Iris pigment epithelial cell (primary cell): ENCODE measurements at regions not wholly inside any gene's neighbourhood (a gene's known extent, or its start where the extent isn't known, plus 50 kb on each side); places are given as distances from the start of the nearest gene placed in this dataset.

Experiments
- DNase-seq: peaks from one replicate; pipeline ENCODE4 v3.0.0-alpha.2; 2011; ENCODE audit warnings: low read depth

- DNase-seq = peak; percentile 39
Measured at GRCh38 chr2:213202011-213202410, 50.6 kb upstream of the IKZF2 start.

- DNase-seq = no peak
Measured at GRCh38 chr2:213205944-213206343, 54.5 kb upstream of the IKZF2 start.

- no peak for DNase-seq
Measured at GRCh38 chr2:213213186-213213585, 61.8 kb upstream of the IKZF2 start.

GRCh38 chr2:213214209-213214608, 62.8 kb upstream of the IKZF2 start:
- DNase-seq = no peak

GRCh38 chr2:213216461-213216860, 65.0 kb upstream of the IKZF2 start:
- peak; percentile 99 for DNase-seq

GRCh38 chr2:213219816-213220215, 64.4 kb upstream of the SPAG16 start:
- peak; percentile 86 for DNase-seq

GRCh38 chr2:213220967-213221603, 63.2 kb upstream of the SPAG16 start:
- no peak for DNase-seq

GRCh38 chr2:213221957-213222356, 62.3 kb upstream of the SPAG16 start:
- peak; percentile 73 for DNase-seq

GRCh38 chr2:213224366-213224765, 59.9 kb upstream of the SPAG16 start:
- DNase-seq = peak; percentile 95

GRCh38 chr2:213225866-213226265, 58.4 kb upstream of the SPAG16 start:
- no peak for DNase-seq

- peak; percentile 43 for DNase-seq
Measured at GRCh38 chr2:213227458-213227857, 56.8 kb upstream of the SPAG16 start.

- DNase-seq = no peak
Measured at GRCh38 chr2:213228638-213229037, 55.6 kb upstream of the SPAG16 start.

GRCh38 chr2:213229814-213230213, 54.5 kb upstream of the SPAG16 start:
- peak; percentile 97 for DNase-seq

GRCh38 chr2:213231966-213232365, 52.3 kb upstream of the SPAG16 start:
- no peak for DNase-seq

GRCh38 chr2:213232649-213233437, 51.4 kb upstream of the SPAG16 start:
- DNase-seq = peak; percentile 77

GRCh38 chr2:213233438-213234330, 50.6 kb upstream of the SPAG16 start:
- DNase-seq = no peak
